ENCODE measurements at regions not wholly inside any gene's neighbourhood (a gene's known extent, or its start where the extent isn't known, plus 50 kb on each side); places are given as distances from the start of the nearest gene placed in this dataset.

- TF ChIP-seq GATA3 (IDR thresholded peaks at IDR 0.05; ENCODE audit: low read depth, low read length) (no peak), GATA2 (IDR thresholded peaks at IDR 0.05; ENCODE audit: low read depth, low read length) (peak; percentile 49)
These were observed 85.3 kb downstream of the RPLP1 start for GRCh38 chr15:69537901-69538300.
